ENCODE measurements at regions not wholly inside any gene's neighbourhood (a gene's known extent, or its start where the extent isn't known, plus 50 kb on each side); places are given as distances from the start of the nearest gene placed in this dataset.
"Not testable (repeated sequence)": the region's sequence is repeated elsewhere in the genome, so short reads cannot be mapped to it uniquely, and the experiment has no call there.

DNA sequence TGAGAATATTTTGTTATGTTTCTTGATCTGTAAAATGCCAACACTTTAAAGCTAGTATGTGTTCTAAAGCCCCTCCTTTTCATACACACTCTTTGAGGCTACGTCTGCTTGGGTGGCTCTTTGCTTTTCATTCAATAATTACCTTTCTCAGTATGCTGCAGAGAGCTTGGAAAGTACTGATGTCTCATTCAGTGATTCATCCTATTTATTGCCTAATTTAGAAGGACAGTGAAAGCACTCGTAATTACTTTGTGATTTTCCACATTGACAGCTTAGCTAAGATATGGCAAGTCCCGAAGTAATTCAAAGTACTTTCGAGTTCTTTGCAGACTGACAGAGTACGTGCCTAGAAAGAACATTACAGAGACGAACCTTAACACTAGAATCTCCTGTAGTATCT, 57.2 kb downstream of the BMP15 start:
- Mint-ChIP-seq H3K27ac (no peak overlapping the region), H3K4me1 (ENCODE audit: low read depth) (no peaks in the 10 kb centered on the region), H3K4me3 (no peak overlapping the region), H3K9me3 (no peaks in the 10 kb centered on the region), H3K27me3 (no peaks in the 10 kb centered on the region), H3K36me3 (ENCODE audit: low read depth) (no peaks in the 10 kb centered on the region)
- intact Hi-C loops (cut with micrococcal nuclease): no loop called here

GRCh38 chrX:50968871-50969635, 58.5 kb downstream of the BMP15 start:
- H3K27me3 Mint-ChIP-seq; H3K27ac Mint-ChIP-seq; intact Hi-C loops (cut with micrococcal nuclease): not testable (repeated sequence)

DNA sequence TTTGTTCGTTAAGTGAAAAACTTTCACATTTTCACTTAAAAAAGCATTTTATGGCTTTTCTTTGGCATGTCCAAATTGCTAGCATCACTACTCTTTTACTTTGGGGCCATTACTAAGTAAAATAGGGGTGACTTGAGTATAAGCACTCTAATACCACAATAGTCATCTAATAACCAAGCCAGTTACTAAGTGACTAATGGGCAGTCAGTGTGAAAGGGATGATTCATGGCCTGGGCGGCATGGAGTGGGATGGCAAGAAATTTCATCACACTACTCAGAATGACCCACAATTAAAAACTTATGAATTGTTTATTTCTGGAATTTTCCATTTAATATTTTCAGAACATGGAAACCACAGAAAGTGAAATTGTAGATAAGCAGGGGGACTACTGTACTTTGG, 60.9 kb downstream of the BMP15 start:
- intact Hi-C loops (cut with micrococcal nuclease): no loop called here
- Mint-ChIP-seq H3K27me3 (no peaks in the 10 kb centered on the region), H3K27ac (no peak overlapping the region), H3K4me3 (no peak overlapping the region), H3K4me1 (ENCODE audit: low read depth) (no peaks in the 10 kb centered on the region), H3K9me3 (no peaks in the 10 kb centered on the region), H3K36me3 (ENCODE audit: low read depth) (no peaks in the 10 kb centered on the region)

More at GRCh38 chrX:50968871-50969635, 58.5 kb downstream of the BMP15 start:
- not testable (repeated sequence) for H3K9me3 Mint-ChIP-seq; H3K4me1 Mint-ChIP-seq (ENCODE audit: low read depth); H3K36me3 Mint-ChIP-seq (ENCODE audit: low read depth); H3K4me3 Mint-ChIP-seq

DNA sequence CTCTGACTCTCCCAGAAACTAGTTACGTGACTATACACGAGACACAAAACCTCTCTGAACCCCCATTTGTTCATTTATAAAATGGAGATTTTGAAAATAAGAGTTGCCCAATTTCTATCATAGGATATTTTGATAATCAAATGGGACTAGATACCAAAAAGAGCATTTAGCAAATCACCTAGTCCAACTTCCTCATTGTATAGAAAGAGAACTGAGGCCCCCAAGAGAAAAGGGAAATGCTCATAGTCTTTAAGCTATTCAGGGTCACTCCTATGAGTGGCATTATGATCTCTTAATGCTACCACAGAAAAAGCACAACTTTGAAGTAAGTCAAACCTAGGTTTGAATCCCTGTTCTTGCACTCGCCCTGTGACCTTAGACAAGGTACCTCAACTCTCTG, 62.7 kb downstream of the BMP15 start:
- no peaks in the 10 kb centered on the region for H3K27me3 Mint-ChIP-seq
- H3K36me3 Mint-ChIP-seq (ENCODE audit: low read depth): no peaks in the 10 kb centered on the region
- no peaks in the 10 kb centered on the region for H3K9me3 Mint-ChIP-seq
- no peaks in the 10 kb centered on the region for H3K4me1 Mint-ChIP-seq (ENCODE audit: low read depth)
- H3K27ac Mint-ChIP-seq: no peak overlapping the region
- no peak overlapping the region for H3K4me3 Mint-ChIP-seq
- intact Hi-C loops (cut with micrococcal nuclease): no loop called here

DNA sequence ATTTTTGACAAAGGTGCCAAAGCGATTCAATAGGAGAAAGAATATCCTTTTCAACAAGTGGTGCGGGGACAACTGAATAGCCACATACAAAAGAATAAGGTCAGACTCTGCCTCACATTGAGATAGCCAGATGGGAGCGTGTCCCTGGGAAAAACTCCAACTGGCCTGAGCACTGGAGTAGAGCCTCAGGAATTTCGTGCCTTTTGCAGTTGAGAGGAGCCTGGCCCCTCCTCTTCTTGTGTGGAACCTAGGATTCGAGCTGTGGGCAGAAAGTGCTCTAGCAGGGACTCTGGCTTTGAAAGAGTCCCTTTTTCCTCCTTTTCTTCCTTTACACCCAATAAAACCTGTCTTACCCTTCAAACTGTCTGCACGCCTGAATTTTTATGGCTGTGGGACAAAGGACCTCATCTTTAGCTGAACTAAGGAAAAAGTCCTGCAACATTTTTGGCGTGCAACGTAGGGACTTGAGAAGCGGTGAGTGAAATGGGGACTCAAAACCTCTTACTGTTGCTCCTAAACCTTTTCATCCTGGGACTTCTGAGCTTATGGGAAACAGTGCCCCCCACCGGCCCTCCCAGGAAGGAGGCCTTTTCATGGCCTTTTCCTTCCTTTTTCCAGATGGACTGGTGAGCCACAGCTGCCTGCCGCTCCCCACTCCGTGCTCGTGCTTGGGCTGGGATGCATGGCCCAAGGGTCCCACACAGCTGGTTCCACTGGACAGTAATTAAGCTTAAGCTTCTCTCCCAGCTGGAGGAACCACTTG, 68.6 kb downstream of the BMP15 start:
- H3K27ac Mint-ChIP-seq: no peak overlapping the region
- no peaks in the 10 kb centered on the region for H3K9me3 Mint-ChIP-seq
- no peaks in the 10 kb centered on the region for H3K4me1 Mint-ChIP-seq (ENCODE audit: low read depth)
- intact Hi-C loops (cut with micrococcal nuclease): no loop called here
- H3K27me3 Mint-ChIP-seq: no peaks in the 10 kb centered on the region
- H3K4me3 Mint-ChIP-seq: no peak overlapping the region
- no peaks in the 10 kb centered on the region for H3K36me3 Mint-ChIP-seq (ENCODE audit: low read depth)

- no peaks in the 10 kb centered on the region for H3K9me3 Mint-ChIP-seq
- H3K27me3 Mint-ChIP-seq: no peaks in the 10 kb centered on the region
- no peak overlapping the region for H3K27ac Mint-ChIP-seq
- no peaks in the 10 kb centered on the region for H3K36me3 Mint-ChIP-seq (ENCODE audit: low read depth)
- intact Hi-C loops (cut with micrococcal nuclease): no loop called here
- no peak overlapping the region for H3K4me3 Mint-ChIP-seq
- H3K4me1 Mint-ChIP-seq (ENCODE audit: low read depth): no peaks in the 10 kb centered on the region
Measured at GRCh38 chrX:50980251-50980650, 69.7 kb downstream of the BMP15 start.

DNA sequence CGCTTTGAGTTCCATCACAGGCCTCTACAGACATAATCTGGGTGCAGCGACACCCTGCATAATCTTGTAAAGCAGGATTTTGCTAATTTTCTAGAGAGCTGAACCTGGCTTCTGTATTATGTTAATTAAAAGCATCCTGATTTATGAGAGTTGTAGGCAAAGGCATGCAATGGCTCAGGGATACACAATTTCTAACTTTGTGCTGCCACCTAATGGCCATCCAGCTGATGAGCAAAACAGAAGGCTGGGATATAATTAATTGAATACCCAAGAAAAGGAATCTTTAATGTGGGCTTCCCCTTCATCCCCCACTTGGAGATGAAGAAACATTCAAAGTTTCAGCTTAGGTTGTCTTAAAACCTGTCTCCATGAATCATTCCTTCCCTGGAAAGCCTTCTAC, 78.1 kb downstream of the BMP15 start:
- no peak overlapping the region for H3K4me3 Mint-ChIP-seq
- H3K9me3 Mint-ChIP-seq: no peaks in the 10 kb centered on the region
- no peaks in the 10 kb centered on the region for H3K36me3 Mint-ChIP-seq (ENCODE audit: low read depth)
- no peak overlapping the region for H3K27ac Mint-ChIP-seq
- intact Hi-C loops (cut with micrococcal nuclease): loop anchor here (5.0 kb wide), 1 partner anchor 296 kb away; no protein-coding TSS in a partner anchor
- H3K27me3 Mint-ChIP-seq: peaks cover 2% of the 10 kb centered on the region
- no peaks in the 10 kb centered on the region for H3K4me1 Mint-ChIP-seq (ENCODE audit: low read depth)

DNA sequence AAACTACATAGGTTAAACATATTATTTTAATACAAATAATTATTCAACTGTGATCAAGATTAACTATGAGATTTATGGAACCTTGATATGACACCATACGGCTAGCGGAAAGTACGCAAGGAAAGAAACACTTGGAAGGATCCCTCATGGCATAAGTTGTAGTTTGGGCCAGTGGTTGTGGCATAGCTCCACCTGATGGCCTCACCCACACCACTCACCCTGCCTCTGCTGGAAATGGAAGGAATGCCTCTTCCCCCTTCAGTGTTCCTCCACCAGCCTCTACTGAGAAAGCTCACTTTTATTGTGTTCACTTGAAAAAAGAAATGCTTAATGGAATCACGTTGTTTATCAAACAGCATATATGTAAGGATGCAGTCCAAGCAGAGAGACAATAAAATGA, 86.4 kb downstream of the BMP15 start:
- no peaks in the 10 kb centered on the region for H3K27me3 Mint-ChIP-seq
- no peaks in the 10 kb centered on the region for H3K9me3 Mint-ChIP-seq
- H3K4me1 Mint-ChIP-seq (ENCODE audit: low read depth): no peaks in the 10 kb centered on the region
- no peak overlapping the region for H3K27ac Mint-ChIP-seq
- no peaks in the 10 kb centered on the region for H3K36me3 Mint-ChIP-seq (ENCODE audit: low read depth)
- no peak overlapping the region for H3K4me3 Mint-ChIP-seq
- intact Hi-C loops (cut with micrococcal nuclease): no loop called here

- H3K36me3 Mint-ChIP-seq (ENCODE audit: low read depth); H3K27me3 Mint-ChIP-seq; intact Hi-C loops (cut with micrococcal nuclease); H3K4me1 Mint-ChIP-seq (ENCODE audit: low read depth); H3K27ac Mint-ChIP-seq; H3K4me3 Mint-ChIP-seq; H3K9me3 Mint-ChIP-seq: not testable (repeated sequence)
Measured at GRCh38 chrX:51000384-51000783, 89.8 kb downstream of the BMP15 start.

GRCh38 chrX:51001733-51002632, 91.4 kb downstream of the BMP15 start:
- H3K4me1 Mint-ChIP-seq (ENCODE audit: low read depth); H3K36me3 Mint-ChIP-seq (ENCODE audit: low read depth); H3K9me3 Mint-ChIP-seq; H3K4me3 Mint-ChIP-seq; intact Hi-C loops (cut with micrococcal nuclease); H3K27me3 Mint-ChIP-seq; H3K27ac Mint-ChIP-seq: not testable (repeated sequence)

DNA sequence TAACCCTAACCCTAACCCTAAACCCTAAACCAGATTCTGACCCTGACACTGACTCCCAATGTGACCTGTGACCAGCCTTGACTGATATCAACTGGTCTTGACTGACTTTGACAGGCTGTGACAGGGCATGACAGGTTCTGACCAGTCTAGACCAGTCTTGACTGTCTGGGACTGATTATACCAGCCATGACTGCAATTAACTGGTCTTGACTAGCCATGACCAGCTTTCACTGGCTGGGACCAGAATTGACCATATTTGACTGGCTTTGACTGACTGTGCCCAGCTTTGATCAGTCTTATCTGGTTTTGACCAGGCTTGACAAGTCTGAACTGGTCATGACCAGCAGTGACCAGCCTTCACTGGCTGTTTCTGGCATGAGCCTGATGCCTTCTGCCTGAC, 95.5 kb downstream of the BMP15 start:
- Mint-ChIP-seq H3K27ac (no peak overlapping the region), H3K4me1 (ENCODE audit: low read depth) (no peaks in the 10 kb centered on the region), H3K4me3 (no peak overlapping the region), H3K27me3 (no peaks in the 10 kb centered on the region), H3K9me3 (no peaks in the 10 kb centered on the region), H3K36me3 (ENCODE audit: low read depth) (no peaks in the 10 kb centered on the region)
- intact Hi-C loops (cut with micrococcal nuclease): no loop called here

DNA sequence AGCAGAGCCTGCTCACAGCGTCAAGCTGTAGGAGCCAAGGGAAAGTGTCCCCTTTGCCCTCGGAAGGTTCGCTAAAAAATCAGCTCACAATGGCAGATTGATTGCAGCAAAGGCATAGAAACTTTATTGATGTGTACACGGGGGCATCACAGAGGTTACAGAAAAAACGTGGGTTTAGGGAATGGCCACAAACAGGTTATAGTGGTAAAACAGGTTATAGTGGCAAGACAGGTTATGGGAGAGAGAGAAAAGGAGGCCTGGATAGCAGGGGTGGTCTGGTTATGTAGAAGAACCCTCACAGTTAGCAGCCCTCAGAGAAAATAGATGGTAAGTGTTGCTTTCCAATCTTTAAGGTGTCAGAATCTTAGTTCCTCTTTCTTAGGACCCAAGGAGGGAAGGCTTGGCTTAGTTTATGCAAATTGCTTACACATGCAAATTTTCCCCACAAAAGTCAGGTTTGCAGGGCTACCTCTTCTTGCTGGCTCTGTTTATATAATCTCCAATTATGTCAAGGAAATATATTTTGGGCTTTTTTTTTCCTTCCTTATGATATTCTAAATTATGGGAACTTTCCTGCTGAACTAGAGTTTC, 113.7 kb downstream of the BMP15 start:
- Mint-ChIP-seq H3K27ac (no peak overlapping the region), H3K9me3 (peaks cover 5% of the 10 kb centered on the region), H3K4me1 (ENCODE audit: low read depth) (no peaks in the 10 kb centered on the region), H3K27me3 (no peaks in the 10 kb centered on the region), H3K36me3 (ENCODE audit: low read depth) (no peaks in the 10 kb centered on the region), H3K4me3 (no peak overlapping the region)
- intact Hi-C loops (cut with micrococcal nuclease): no loop called here

DNA sequence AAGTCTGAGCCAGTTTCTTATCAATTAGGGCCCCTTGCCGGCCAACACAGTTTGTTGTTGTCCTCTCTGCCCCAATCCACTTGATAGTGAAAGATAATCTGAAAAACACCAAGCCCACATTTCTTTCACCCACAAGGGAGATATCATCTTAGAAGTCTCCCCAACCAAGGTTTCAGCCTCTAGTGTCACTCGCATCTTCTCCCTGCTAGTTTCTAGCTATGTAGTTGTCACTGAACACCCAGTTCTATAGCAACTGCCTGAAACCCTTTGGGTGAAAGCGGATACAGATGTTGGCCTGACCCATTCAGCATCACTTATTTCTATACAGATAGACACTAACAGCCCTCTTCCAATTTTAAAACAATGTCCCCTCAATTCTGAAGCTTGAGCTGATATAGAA, 116.3 kb downstream of the BMP15 start:
- no peaks in the 10 kb centered on the region for H3K27me3 Mint-ChIP-seq
- intact Hi-C loops (cut with micrococcal nuclease): no loop called here
- no peaks in the 10 kb centered on the region for H3K36me3 Mint-ChIP-seq (ENCODE audit: low read depth)
- H3K27ac Mint-ChIP-seq: no peak overlapping the region
- H3K9me3 Mint-ChIP-seq: no peaks in the 10 kb centered on the region
- no peak overlapping the region for H3K4me3 Mint-ChIP-seq
- H3K4me1 Mint-ChIP-seq (ENCODE audit: low read depth): no peaks in the 10 kb centered on the region

- Mint-ChIP-seq H3K27me3 (no peaks in the 10 kb centered on the region), H3K36me3 (ENCODE audit: low read depth) (no peaks in the 10 kb centered on the region), H3K9me3 (no peaks in the 10 kb centered on the region), H3K27ac (no peak overlapping the region), H3K4me3 (no peak overlapping the region), H3K4me1 (ENCODE audit: low read depth) (no peaks in the 10 kb centered on the region)
- intact Hi-C loops (cut with micrococcal nuclease): no loop called here
Measured at GRCh38 chrX:51035746-51036145, 125.2 kb downstream of the BMP15 start.
